ENCODE measurements at regions not wholly inside any gene's neighbourhood (a gene's known extent, or its start where the extent isn't known, plus 50 kb on each side); places are given as distances from the start of the nearest gene placed in this dataset.
A peak's percentile ranks its signal among the peaks of the same experiment; 100 is the strongest.

- H3K4me3 ChIP-seq (ENCODE audit: control insufficient read depth in 1 of 2, extremely low read depth in 1 of 2, low read length in 1 of 2) = no peak overlapping the region
- H3K27me3 ChIP-seq (replicated peaks in 1 of 2; ENCODE audit: control insufficient read depth in 2 of 2, extremely low read depth in 1 of 2, insufficient read depth in 2 of 2, low read length in 1 of 2) = no peaks in the 10 kb centered on the region
- H3K27ac ChIP-seq (ENCODE audit: low read length) = no peak overlapping the region
- H3K36me3 ChIP-seq (ENCODE audit: control insufficient read depth in 2 of 2, extremely low read depth in 1 of 2, insufficient read depth in 1 of 2, low read length in 1 of 2) = no peaks in the 10 kb centered on the region
- DNase-seq (peak in 2 of 35 experiments; percentile 12 to 25), ATAC-seq (replicated peaks in 1 of 4) (peak in 2 of 4 experiments; percentile 39 to 60)
- peak overlapping the region in 1 of 3 donors; percentile 15 for H3K4me3 Mint-ChIP-seq
- H3K9me3 ChIP-seq = no peaks in the 10 kb centered on the region
- H3K9me3 Mint-ChIP-seq = no peaks in the 10 kb centered on the region
- CTCF ChIA-PET = no interaction called here
- no peaks in the 10 kb centered on the region for H3K27me3 Mint-ChIP-seq
- POLR2A ChIA-PET = no interaction called here
- H3K27ac Mint-ChIP-seq = peak overlapping the region in 1 of 2 donors; percentile 71
- 59% methylated on average over 6 of the region's 7 CpGs for WGBS (ENCODE audit: insufficient coverage)
- H3K4me1 Mint-ChIP-seq = peaks cover 8 to 38% (median 24%) of the 10 kb centered on the region in 3 donors
- H3K36me3 Mint-ChIP-seq = no peaks in the 10 kb centered on the region
- H3K4me1 ChIP-seq (ENCODE audit: control insufficient read depth in 1 of 2, extremely low read depth in 1 of 2, insufficient read depth in 2 of 2, low read length in 2 of 2) = peaks cover 20% of the 10 kb centered on the region in 2 experiments
Measured at GRCh38 chr10:4061441-4061951, 276.5 kb upstream of the KLF6 start.

GRCh38 chr10:4059471-4060138, 274.6 kb upstream of the KLF6 start:
- H3K4me1 ChIP-seq (ENCODE audit: control insufficient read depth in 1 of 2, extremely low read depth in 1 of 2, insufficient read depth in 2 of 2, low read length in 2 of 2) = peaks cover 20% of the 10 kb centered on the region in 2 experiments
- WGBS (ENCODE audit: insufficient coverage) = 16% methylated on average over 7 of the region's 11 CpGs
- no peaks in the 10 kb centered on the region for H3K9me3 ChIP-seq
- no peak overlapping the region for H3K4me3 ChIP-seq (ENCODE audit: control insufficient read depth in 1 of 2, extremely low read depth in 1 of 2, low read length in 1 of 2)
- Mint-ChIP-seq H3K4me1 (peaks cover 8 to 37% (median 24%) of the 10 kb centered on the region in 3 donors), H3K27ac (peak overlapping the region in 1 of 2 donors; percentile 89), H3K27me3 (no peaks in the 10 kb centered on the region), H3K36me3 (no peaks in the 10 kb centered on the region), H3K4me3 (peak overlapping the region in 2 of 3 donors; percentile 24 to 40), H3K9me3 (no peaks in the 10 kb centered on the region)
- ChIA-PET POLR2A (interaction anchor here (0.6 to 1.6 kb wide), 4 partner anchors 8 to 277 kb away, joined by 3 to 8 read pairs (median 6); partner anchors contain the start of gene KLF6 (in 1 of the 2)), CTCF (interaction anchor here (0.6 to 0.7 kb wide), 2 partner anchors 158 to 355 kb away, joined by 3 read pairs; no protein-coding TSS in a partner anchor)
- H3K27ac ChIP-seq (ENCODE audit: low read length) = peak overlapping the region; percentile 7
- no peaks in the 10 kb centered on the region for H3K36me3 ChIP-seq (ENCODE audit: control insufficient read depth in 2 of 2, extremely low read depth in 1 of 2, insufficient read depth in 1 of 2, low read length in 1 of 2)
- H3K27me3 ChIP-seq (replicated peaks in 1 of 2; ENCODE audit: control insufficient read depth in 2 of 2, extremely low read depth in 1 of 2, insufficient read depth in 2 of 2, low read length in 1 of 2) = no peaks in the 10 kb centered on the region
- ATAC-seq (replicated peaks in 1 of 4) (peak; percentile 50 to 90 (median 80)), DNase-seq (peak in 7 of 35 experiments; percentile 2 to 57 (median 10))

GRCh38 chr10:4058514-4059029, 273.6 kb upstream of the KLF6 start:
- ChIA-PET CTCF (no interaction called here), POLR2A (interaction anchor here in 1 of 2 donors (0.7 kb wide), 1 partner anchor 9 kb away, joined by 3 read pairs; no protein-coding TSS in a partner anchor)
- H3K4me3 Mint-ChIP-seq = no peak overlapping the region
- no peak for ATAC-seq (replicated peaks in 1 of 4)
- Histone ChIP-seq H3K9me3 (no peaks in the 10 kb centered on the region), H3K27me3 (replicated peaks in 1 of 2; ENCODE audit: control insufficient read depth in 2 of 2, extremely low read depth in 1 of 2, insufficient read depth in 2 of 2, low read length in 1 of 2) (no peaks in the 10 kb centered on the region), H3K4me3 (ENCODE audit: control insufficient read depth in 1 of 2, extremely low read depth in 1 of 2, low read length in 1 of 2) (no peak overlapping the region), H3K4me1 (ENCODE audit: control insufficient read depth in 1 of 2, extremely low read depth in 1 of 2, insufficient read depth in 2 of 2, low read length in 2 of 2) (peaks cover 20% of the 10 kb centered on the region in 2 experiments), H3K27ac (ENCODE audit: low read length) (no peak overlapping the region), H3K36me3 (ENCODE audit: control insufficient read depth in 2 of 2, extremely low read depth in 1 of 2, insufficient read depth in 1 of 2, low read length in 1 of 2) (no peaks in the 10 kb centered on the region)
- peaks cover 8 to 37% (median 24%) of the 10 kb centered on the region in 3 donors for H3K4me1 Mint-ChIP-seq
- no peaks in the 10 kb centered on the region for H3K36me3 Mint-ChIP-seq
- no peaks in the 10 kb centered on the region for H3K9me3 Mint-ChIP-seq
- 98% methylated on average over 5 of the region's 10 CpGs for WGBS (ENCODE audit: insufficient coverage)
- H3K27me3 Mint-ChIP-seq = no peaks in the 10 kb centered on the region
- DNase-seq = no peak
- no peak overlapping the region for H3K27ac Mint-ChIP-seq

- Mint-ChIP-seq H3K27me3 (no peaks in the 10 kb centered on the region), H3K27ac (no peak overlapping the region), H3K4me3 (no peak overlapping the region), H3K9me3 (no peaks in the 10 kb centered on the region), H3K36me3 (no peaks in the 10 kb centered on the region), H3K4me1 (peaks cover 8 to 37% (median 24%) of the 10 kb centered on the region in 3 donors)
- WGBS (ENCODE audit: insufficient coverage) = 97% methylated on average over 4 of the region's 6 CpGs
- Histone ChIP-seq H3K4me1 (ENCODE audit: control insufficient read depth in 1 of 2, extremely low read depth in 1 of 2, insufficient read depth in 2 of 2, low read length in 2 of 2) (peaks cover 20% of the 10 kb centered on the region in 2 experiments), H3K4me3 (ENCODE audit: control insufficient read depth in 1 of 2, extremely low read depth in 1 of 2, low read length in 1 of 2) (no peak overlapping the region), H3K9me3 (no peaks in the 10 kb centered on the region), H3K36me3 (ENCODE audit: control insufficient read depth in 2 of 2, extremely low read depth in 1 of 2, insufficient read depth in 1 of 2, low read length in 1 of 2) (no peaks in the 10 kb centered on the region), H3K27me3 (replicated peaks in 1 of 2; ENCODE audit: control insufficient read depth in 2 of 2, extremely low read depth in 1 of 2, insufficient read depth in 2 of 2, low read length in 1 of 2) (no peaks in the 10 kb centered on the region), H3K27ac (ENCODE audit: low read length) (no peak overlapping the region)
- CTCF ChIA-PET = no interaction called here
- DNase-seq = no peak
- ATAC-seq (replicated peaks in 1 of 4) = no peak
- POLR2A ChIA-PET = no interaction called here
Measured at GRCh38 chr10:4057725-4058513, 272.9 kb upstream of the KLF6 start.

- DNase-seq = no peak
- no peaks in the 10 kb centered on the region for H3K9me3 Mint-ChIP-seq
- peaks cover 19 to 20% of the 10 kb centered on the region in 2 experiments for H3K4me1 ChIP-seq (ENCODE audit: control insufficient read depth in 1 of 2, extremely low read depth in 1 of 2, insufficient read depth in 2 of 2, low read length in 2 of 2)
- no peak overlapping the region for H3K4me3 Mint-ChIP-seq
- ChIA-PET POLR2A (no interaction called here), CTCF (interaction anchor here in 1 of 2 donors (0.6 kb wide), 1 partner anchor 23 kb away, joined by 4 read pairs; no protein-coding TSS in a partner anchor)
- H3K9me3 ChIP-seq = no peaks in the 10 kb centered on the region
- no peak overlapping the region for H3K27ac ChIP-seq (ENCODE audit: low read length)
- H3K36me3 Mint-ChIP-seq = no peaks in the 10 kb centered on the region
- peaks cover 8 to 31% (median 24%) of the 10 kb centered on the region in 3 donors for H3K4me1 Mint-ChIP-seq
- 77% methylated on average over 2 of the region's 6 CpGs for WGBS (ENCODE audit: insufficient coverage)
- no peak overlapping the region for H3K4me3 ChIP-seq (ENCODE audit: control insufficient read depth in 1 of 2, extremely low read depth in 1 of 2, low read length in 1 of 2)
- ATAC-seq (replicated peaks in 1 of 4) = no peak
- H3K36me3 ChIP-seq (ENCODE audit: control insufficient read depth in 2 of 2, extremely low read depth in 1 of 2, insufficient read depth in 1 of 2, low read length in 1 of 2) = no peaks in the 10 kb centered on the region
- no peaks in the 10 kb centered on the region for H3K27me3 Mint-ChIP-seq
- H3K27ac Mint-ChIP-seq = no peak overlapping the region
- H3K27me3 ChIP-seq (replicated peaks in 1 of 2; ENCODE audit: control insufficient read depth in 2 of 2, extremely low read depth in 1 of 2, insufficient read depth in 2 of 2, low read length in 1 of 2) = no peaks in the 10 kb centered on the region
Measured at GRCh38 chr10:4057021-4057420, 272.0 kb upstream of the KLF6 start.

GRCh38 chr10:4054656-4055435, 269.8 kb upstream of the KLF6 start:
- POLR2A ChIA-PET = no interaction called here
- no peak overlapping the region for H3K27ac Mint-ChIP-seq

More at GRCh38 chr10:4054656-4055435, 269.8 kb upstream of the KLF6 start:
- H3K27me3 Mint-ChIP-seq = no peaks in the 10 kb centered on the region
- Histone ChIP-seq H3K27me3 (replicated peaks in 1 of 2; ENCODE audit: control insufficient read depth in 2 of 2, extremely low read depth in 1 of 2, insufficient read depth in 2 of 2, low read length in 1 of 2) (no peaks in the 10 kb centered on the region), H3K4me1 (ENCODE audit: control insufficient read depth in 1 of 2, extremely low read depth in 1 of 2, insufficient read depth in 2 of 2, low read length in 2 of 2) (peaks cover 6 to 7% of the 10 kb centered on the region in 2 experiments), H3K27ac (ENCODE audit: low read length) (no peak overlapping the region), H3K36me3 (ENCODE audit: control insufficient read depth in 2 of 2, extremely low read depth in 1 of 2, insufficient read depth in 1 of 2, low read length in 1 of 2) (no peaks in the 10 kb centered on the region), H3K4me3 (ENCODE audit: control insufficient read depth in 1 of 2, extremely low read depth in 1 of 2, low read length in 1 of 2) (no peak overlapping the region), H3K9me3 (no peaks in the 10 kb centered on the region)
- CTCF ChIA-PET = no interaction called here
- DNase-seq = no peak
- no peaks in the 10 kb centered on the region for H3K36me3 Mint-ChIP-seq
- no peak overlapping the region for H3K4me3 Mint-ChIP-seq
- no peaks in the 10 kb centered on the region for H3K9me3 Mint-ChIP-seq
- peaks cover 3 to 12% (median 7%) of the 10 kb centered on the region in 3 donors for H3K4me1 Mint-ChIP-seq
- ATAC-seq (replicated peaks in 1 of 4) = no peak
- WGBS (ENCODE audit: insufficient coverage) = 80% methylated on average over 1 of the region's 6 CpGs
